ENCODE measurements at regions not wholly inside any gene's neighbourhood (a gene's known extent, or its start where the extent isn't known, plus 50 kb on each side); places are given as distances from the start of the nearest gene placed in this dataset.

DNA sequence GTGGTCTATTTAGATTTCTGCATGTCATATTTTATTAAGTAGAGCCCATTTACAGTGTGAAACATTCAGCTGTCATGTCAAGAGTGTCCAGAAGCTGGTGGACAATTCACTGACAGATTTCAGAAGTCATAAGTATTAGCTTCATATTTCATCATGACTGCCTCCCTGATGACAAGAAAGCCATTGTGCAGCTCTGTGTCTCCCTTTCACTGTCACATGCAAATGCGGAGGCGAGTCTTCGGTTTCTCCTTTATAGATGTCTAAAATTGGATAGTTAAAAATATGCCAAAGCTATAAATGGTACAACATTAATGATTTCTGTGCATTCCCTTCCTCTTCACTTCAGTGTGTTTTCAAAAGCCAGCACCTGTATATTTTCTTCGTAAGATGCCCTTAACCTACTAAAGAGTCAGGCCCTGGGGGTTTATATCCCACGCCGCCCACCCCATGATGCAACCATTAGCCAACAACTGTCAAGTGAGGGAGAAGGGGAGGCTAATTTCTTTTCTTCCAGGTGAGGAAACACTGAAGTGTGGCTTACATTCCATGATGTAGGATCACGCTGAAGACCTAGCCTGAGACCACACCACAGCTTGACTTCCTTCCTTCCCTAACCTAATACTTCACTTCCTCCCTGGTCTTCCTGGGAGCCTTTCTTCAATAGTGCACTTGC lies 99.6 kb upstream of the DDX18 start:
- DNase-seq (no peak), ATAC-seq (no peak)

DNA sequence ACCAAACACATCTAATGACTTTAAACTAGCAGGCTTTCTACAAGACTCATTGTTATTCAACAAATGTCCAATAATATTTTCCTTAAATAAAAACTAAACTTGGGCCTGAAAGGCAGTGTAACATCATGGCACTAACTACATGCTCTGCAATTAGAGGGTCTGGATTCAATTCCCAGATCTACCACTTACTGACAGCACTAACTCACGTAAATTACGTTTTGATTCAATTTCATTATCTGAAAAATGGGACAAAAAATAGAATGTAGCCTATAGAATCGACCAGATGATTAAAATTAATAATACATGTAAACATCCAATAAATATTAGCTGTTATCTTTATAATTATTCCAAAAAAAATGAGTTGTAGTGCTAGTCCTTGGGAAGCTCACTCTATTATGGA lies 98.0 kb upstream of the DDX18 start:
- ATAC-seq (no peak), DNase-seq (no peak)

DNA sequence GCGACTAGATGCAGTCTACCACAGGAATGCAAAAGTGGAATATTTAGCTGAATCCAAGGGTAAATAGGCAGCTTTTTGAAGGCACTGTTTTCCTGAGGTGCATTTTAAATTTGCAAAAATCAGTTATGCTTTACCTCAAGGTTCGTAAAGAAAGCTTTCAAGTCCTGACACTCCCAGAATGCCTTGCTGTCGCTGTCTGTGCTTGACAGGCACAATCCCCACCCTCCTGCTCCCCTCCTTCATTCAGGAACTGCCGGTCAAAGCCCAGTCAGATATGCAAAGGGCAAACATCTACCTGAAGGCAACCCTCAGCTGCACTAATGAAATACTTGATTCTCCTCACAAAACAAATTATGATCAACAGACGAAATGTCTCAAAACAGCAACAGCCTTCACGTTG lies 97.4 kb upstream of the DDX18 start:
- ATAC-seq, result no peak
- no peak for DNase-seq

DNA sequence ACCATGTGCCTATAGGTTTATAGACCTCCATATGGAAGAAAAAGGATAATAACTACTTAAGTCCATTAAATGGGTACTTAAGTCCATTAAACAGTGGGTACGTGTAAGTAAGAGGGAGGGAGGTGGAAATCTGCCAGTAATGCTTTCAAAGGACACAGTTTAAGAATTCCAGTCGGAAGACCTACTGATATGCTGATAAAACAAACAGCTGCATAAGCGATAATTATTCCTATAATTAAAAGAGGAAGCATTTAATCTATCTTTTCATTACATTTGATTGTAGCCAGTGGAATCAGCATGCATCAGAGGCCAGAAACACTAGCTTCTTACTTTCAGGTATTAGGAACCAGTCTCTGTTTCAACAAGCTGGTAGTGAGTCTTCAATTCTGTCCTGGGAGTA lies 96.4 kb upstream of the DDX18 start:
- ATAC-seq (no peak), DNase-seq (no peak)

DNA sequence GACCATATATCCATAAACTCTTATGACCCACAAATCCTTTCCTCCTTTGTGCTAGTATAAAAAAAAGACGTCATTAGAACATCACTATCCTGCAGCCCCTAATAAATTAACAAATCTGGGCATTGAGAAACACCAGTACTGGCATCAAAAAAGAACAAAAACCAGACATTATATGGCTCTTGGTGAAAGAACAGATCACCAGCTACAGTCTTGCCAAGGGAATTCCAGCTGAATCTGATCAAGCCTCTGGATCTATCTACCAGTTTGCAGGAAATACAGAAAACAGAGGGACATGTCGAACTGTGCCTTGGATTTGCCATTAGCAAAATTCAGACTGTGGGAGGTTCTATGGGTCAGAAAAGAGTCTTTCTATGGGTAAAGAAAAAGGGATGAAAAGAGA lies 93.7 kb upstream of the DDX18 start:
- DNase-seq (no peak), ATAC-seq (no peak)

DNA sequence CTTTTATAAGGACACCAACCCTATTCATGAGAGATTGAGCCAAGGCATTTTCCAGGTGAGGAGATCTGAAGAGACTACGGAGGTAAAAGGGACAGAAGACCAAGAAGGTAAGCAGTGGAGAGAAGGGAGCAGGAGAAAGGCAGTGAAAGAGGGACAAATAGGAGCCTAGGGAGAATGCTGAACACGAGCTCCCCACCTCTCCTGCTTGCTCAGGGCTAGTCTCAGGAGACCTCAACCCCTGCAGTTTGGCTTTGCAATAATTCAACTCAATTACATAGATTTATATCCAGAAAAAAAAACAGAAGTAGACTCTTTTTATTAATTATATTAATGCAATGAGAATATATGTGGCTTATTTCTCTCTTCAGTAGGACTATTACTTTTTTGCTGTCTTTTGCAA lies 91.0 kb upstream of the DDX18 start:
- DNase-seq (no peak), ATAC-seq (no peak)

DNA sequence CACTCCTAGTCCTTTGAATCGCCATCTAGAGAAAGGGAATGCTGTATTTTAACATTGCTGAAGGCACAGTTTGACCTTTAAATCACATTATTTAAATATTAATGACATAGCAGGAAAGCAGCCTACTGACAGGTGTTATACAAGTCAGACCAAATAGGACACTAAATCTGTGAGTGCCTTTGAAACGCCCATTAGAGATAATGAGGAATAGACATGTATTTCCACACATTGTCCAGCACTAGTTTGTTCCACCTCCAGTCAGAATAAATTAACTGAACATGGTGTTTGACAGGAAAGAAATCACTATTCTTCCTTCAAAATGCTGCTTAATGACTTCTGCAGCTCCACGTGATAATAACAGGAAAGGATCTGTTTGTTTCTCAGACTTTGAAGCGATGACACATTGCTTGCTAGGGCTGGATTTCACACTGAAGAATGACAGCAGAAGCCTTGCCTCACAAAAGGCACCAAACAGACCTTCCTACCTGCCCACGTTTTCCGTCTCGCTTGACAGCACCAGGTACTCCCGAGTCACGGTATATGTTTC lies 90.5 kb upstream of the DDX18 start:
- ATAC-seq (no peak), DNase-seq (no peak)

DNA sequence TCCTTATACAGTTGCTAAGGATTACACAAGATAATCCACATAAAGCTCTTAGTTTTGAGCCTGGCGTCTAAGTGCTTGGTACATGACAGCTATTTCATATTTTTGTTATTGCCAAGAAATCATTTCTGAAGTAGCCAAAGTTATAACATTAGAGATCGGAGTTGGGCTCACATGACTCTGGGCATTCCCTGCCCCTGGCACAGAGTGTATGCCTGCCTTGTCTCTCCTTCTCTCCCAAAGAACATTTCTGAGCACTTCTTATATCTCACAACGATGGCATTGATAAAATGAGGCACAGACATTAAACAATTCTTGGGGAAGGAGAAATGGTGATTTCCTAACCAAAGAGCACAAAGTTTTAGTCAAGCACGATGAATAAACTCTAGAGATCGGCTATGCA lies 87.7 kb upstream of the DDX18 start:
- DNase-seq (no peak), ATAC-seq (no peak)

DNA sequence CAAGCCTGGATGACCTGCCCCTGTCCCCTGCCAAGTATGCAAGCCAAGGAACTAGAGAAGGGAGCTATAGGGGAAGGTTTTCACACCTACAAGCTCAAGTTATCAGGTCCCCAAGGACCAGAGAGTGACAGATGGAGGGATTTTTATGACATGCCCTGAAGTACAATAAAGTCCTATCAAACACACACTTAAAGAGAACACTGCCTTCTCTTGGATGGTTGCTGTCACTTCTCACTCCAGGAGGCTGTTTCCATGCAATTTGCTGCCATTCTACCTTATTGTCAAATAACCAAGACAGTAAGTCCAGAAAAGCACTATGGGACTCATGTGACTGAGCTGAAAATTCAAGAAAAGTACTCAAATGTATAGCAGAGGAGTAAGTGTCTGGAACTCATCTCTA lies 76.6 kb upstream of the DDX18 start:
- no peak for DNase-seq
- no peak for ATAC-seq

DNA sequence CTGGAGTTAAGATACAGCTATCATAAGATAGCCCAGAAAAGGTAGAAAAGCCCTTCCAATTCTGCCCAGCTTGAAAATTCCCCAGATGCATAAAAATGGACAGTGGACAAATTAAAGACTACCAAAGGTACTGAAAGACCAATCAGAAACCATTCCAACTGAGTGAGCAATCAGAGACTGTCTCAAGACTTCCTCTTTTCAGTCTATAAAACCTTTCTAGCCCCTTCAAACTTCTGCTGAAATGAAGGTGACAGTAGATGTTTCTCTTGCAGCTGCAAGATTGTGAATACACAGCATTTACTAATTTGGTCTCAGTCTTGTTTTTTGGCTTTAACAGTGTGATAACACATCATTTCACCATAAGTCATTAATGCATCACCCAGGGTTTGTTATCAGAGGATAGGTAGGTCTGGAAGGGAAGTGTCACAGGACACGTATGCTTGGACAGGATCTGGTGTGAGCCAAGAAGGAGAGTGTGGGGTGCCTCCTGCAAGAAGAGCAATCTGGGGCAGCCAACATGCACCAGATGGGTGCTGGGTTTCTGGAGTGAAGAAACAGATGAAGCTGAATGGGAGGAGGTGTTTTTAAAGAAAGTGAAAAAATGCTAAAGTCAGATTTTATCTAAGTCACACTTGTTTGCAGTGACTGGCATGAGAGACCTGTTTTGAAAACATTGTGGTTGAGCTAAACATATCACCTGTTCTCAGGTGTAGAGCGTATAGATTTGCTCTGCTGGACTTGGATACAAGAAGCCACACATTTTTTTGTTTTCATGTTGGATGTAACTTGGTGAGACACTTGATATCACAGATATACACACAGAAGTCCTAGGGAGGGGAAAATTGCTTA lies 75.3 kb upstream of the DDX18 start:
- no peak for ATAC-seq
- DNase-seq, result no peak

DNA sequence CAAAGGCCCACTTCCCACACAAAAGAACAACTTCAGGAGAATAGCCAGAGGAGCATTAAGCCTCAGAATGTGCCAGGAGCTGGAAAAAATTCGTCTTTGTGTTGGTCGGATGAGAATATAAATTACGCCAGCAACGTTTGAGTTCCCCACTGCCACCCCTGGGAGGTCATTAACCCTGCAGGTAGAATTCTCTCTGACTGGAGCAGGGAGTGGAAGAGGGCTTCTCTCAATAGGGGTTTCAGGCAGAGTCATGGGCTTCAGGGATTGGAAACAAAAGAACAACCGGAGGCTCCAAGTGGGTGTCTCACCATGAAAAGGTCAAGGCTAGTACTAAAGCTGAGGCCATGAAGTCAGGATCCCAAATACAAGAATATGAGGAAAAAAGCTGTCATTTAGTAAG lies 69.0 kb upstream of the DDX18 start:
- no peak for ATAC-seq

DNA sequence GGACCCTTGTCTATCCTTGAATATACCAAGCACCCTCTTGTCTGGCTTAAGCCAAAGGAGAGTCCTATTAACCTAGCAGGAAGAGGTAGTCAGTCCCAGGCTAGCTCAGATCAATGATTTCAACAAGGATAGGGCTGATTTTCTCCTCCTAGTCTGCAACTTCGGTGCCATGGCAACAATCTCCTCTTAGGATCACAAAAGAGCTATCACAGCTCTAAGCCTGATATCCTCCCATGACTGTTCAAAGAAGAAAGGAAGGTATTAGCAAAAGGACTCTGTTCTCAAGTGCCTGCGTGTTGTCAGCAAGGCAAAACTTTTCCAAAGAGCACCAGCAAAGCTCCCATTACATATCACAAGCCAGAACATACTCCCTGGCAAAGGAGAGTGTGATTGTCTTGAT lies 58.7 kb upstream of the DDX18 start:
- DNase-seq (no peak), ATAC-seq (no peak)

More for the DNA sequence above, 69.0 kb upstream of the DDX18 start:
- DNase-seq, result no peak

DNA sequence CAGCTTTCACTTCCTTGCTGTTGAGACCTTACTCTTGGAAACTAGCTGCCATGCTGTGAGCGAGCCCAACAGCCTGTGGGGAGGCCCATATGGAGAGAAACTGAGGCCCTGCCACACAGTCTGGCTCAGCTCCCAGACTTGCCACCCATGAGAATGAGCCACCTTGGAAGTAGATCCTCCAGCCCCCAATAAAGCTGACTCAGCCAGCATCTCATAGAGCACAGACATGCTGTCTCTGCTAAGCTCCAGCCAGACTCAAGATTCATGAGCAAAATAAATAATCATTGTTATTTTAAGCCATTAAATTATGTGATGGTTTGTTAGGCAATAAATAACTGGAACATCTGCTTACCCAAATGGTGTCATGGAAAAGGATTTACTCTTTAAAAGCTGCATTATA lies 53.6 kb upstream of the DDX18 start:
- DNase-seq (no peak), ATAC-seq (no peak)

DNA sequence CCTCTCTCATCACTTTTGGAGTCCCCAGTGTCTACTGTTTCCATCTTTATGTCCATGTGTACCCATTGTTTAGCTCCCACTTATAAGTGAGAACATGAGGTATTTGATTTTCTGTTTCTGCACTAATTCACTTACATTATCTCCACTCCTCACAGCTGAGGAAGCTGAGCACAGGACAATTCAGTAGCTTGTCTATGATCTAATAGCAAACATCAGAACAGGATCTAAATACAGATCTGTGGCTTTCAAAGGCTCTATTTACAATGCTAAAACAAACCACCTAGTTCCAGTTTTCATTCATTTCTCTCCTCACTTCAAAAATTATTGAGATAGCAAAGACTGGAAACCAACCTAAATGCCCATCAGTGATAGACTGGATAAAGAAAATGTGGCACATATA lies 52.0 kb upstream of the DDX18 start:
- DNase-seq (no peak), ATAC-seq (no peak)

DNA sequence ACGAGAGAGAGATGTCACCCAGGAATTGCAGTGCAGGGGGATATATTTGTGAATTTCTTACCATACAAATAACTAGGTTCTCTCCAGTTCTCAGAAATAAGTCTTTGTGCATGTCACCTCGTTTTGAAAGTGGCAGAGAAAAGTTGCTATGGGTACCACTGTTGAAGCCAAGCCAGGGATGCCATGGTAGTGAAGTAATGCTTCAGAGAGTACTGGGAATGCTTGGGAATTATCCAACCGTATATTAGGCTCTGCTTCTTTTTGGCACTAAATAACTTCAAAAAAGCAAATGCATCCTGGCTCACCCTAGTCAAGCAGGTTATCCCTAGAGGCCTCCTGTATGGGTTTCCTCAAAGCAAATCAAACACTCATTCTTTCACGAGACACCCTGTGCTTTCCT lies 50.7 kb upstream of the DDX18 start:
- DNase-seq (no peak), ATAC-seq (no peak)
